Duodenal mucosa (tissue), 2 donors: ENCODE measurements at regions not wholly inside any gene's neighbourhood (a gene's known extent, or its start where the extent isn't known, plus 50 kb on each side); places are given as distances from the start of the nearest gene placed in this dataset.
"Not testable (repeated sequence)": the region's sequence is repeated elsewhere in the genome, so short reads cannot be mapped to it uniquely, and the experiment has no call there.

Experiments used
- H3K27ac ChIP-seq: one replicate; pipeline ENCODE4 v1.7.0; 2013; ENCODE audit warnings: low read depth, low read length
- H3K27me3 ChIP-seq, 2 donors: one replicate each; pipeline ENCODE4 v1.7.0; 2013; ENCODE audit warnings: low read length in 2 of 2, control low read depth in 1 of 2; ENCODE audit not compliant: insufficient read depth in 2 of 2, control insufficient read depth in 1 of 2
- H3K36me3 ChIP-seq, 2 donors: one replicate each; pipeline ENCODE4 v1.7.0; 2013; ENCODE audit warnings: low read length in 2 of 2, control low read depth in 1 of 2; ENCODE audit not compliant: insufficient read depth in 2 of 2, control insufficient read depth in 1 of 2
- H3K4me1 ChIP-seq, 2 donors: one replicate each; pipeline ENCODE4 v1.7.0; 2013; ENCODE audit warnings: low read length in 2 of 2, control low read depth in 1 of 2; ENCODE audit not compliant: insufficient read depth in 2 of 2, control insufficient read depth in 1 of 2
- H3K4me3 ChIP-seq, 2 donors: one replicate each; pipeline ENCODE4 v1.7.0; 2013; ENCODE audit warnings: low read length in 2 of 2, low read depth in 1 of 2
- H3K9ac ChIP-seq, 2 donors: one replicate each; pipeline ENCODE4 v1.7.0; 2013; ENCODE audit warnings: low read length in 2 of 2, low read depth in 1 of 2
- H3K9me3 ChIP-seq, 2 donors: one replicate each; pipeline ENCODE4 v1.7.0; 2013; ENCODE audit warnings: low read length in 2 of 2, control low read depth in 1 of 2; ENCODE audit not compliant: control insufficient read depth in 1 of 2

GRCh38 chr17:21613071-21613429 lies 79.3 kb upstream of the KCNJ18 start:
- Histone ChIP-seq H3K4me1 (no peaks in the 10 kb centered on the region), H3K9me3 (no peaks in the 10 kb centered on the region), H3K4me3 (no peak overlapping the region), H3K9ac (no peak overlapping the region), H3K27me3 (no peaks in the 10 kb centered on the region), H3K27ac (no peak overlapping the region), H3K36me3 (no peaks in the 10 kb centered on the region)

- not testable (repeated sequence) for H3K9ac ChIP-seq, H3K9me3 ChIP-seq, H3K27me3 ChIP-seq, H3K27ac ChIP-seq, H3K4me3 ChIP-seq, H3K36me3 ChIP-seq, H3K4me1 ChIP-seq
Measured at GRCh38 chr17:21626987-21627386, 65.3 kb upstream of the KCNJ18 start.
